T-helper 1 cell treated with Interleukin-12 subunit alpha and Interleukin-12 subunit beta and Interleukin-4 antibody, amounts not matched to agents 30 μg/mL and 1 μg/mL, for 36 hours (primary cell): ENCODE measurements at regions not wholly inside any gene's neighbourhood (a gene's known extent, or its start where the extent isn't known, plus 50 kb on each side); places are given as distances from the start of the nearest gene placed in this dataset.
"Not testable (repeated sequence)": the region's sequence is repeated elsewhere in the genome, so short reads cannot be mapped to it uniquely, and the experiment has no call there.

Experiments used
- H3K27ac Mint-ChIP-seq: one replicate; pipeline ENCODE4 v1.8.0; 2021; ENCODE audit warnings: mild to moderate bottlenecking, mixed read lengths
- H3K27me3 Mint-ChIP-seq: one replicate; pipeline ENCODE4 v1.8.0; 2021; ENCODE audit warnings: low read depth, mixed read lengths
- H3K36me3 Mint-ChIP-seq: one replicate; pipeline ENCODE4 v1.8.0; 2021; ENCODE audit warnings: low read depth, mixed read lengths
- H3K4me1 Mint-ChIP-seq: one replicate; pipeline ENCODE4 v1.8.0; 2021; ENCODE audit warnings: low read depth, mixed read lengths
- H3K4me3 Mint-ChIP-seq: one replicate; pipeline ENCODE4 v1.8.0; 2021; ENCODE audit warnings: mild to moderate bottlenecking, moderate library complexity, mixed read lengths
- H3K9me3 Mint-ChIP-seq: one replicate; pipeline ENCODE4 v1.8.0; 2021; ENCODE audit warnings: mixed read lengths

- Mint-ChIP-seq H3K4me3 (no peak overlapping the region), H3K27me3 (peaks cover 8% of the 10 kb centered on the region), H3K9me3 (no peaks in the 10 kb centered on the region), H3K36me3 (no peaks in the 10 kb centered on the region), H3K4me1 (peaks cover 2% of the 10 kb centered on the region), H3K27ac (no peak overlapping the region)
These were observed 225.1 kb upstream of the PRKX start for GRCh38 chrX:3938587-3938986.

GRCh38 chrX:3935196-3935595, 221.7 kb upstream of the PRKX start:
- not testable (repeated sequence) for H3K9me3 Mint-ChIP-seq

GRCh38 chrX:3920424-3921017, 207.1 kb upstream of the PRKX start:
- not testable (repeated sequence) for H3K27ac Mint-ChIP-seq, H3K4me1 Mint-ChIP-seq, H3K36me3 Mint-ChIP-seq, H3K9me3 Mint-ChIP-seq, H3K27me3 Mint-ChIP-seq, H3K4me3 Mint-ChIP-seq

More at GRCh38 chrX:3935196-3935595, 221.7 kb upstream of the PRKX start:
- not testable (repeated sequence) for H3K4me1 Mint-ChIP-seq, H3K27me3 Mint-ChIP-seq, H3K36me3 Mint-ChIP-seq, H3K4me3 Mint-ChIP-seq, H3K27ac Mint-ChIP-seq

GRCh38 chrX:3919668-3920423, 206.4 kb upstream of the PRKX start:
- H3K9me3 Mint-ChIP-seq, H3K36me3 Mint-ChIP-seq, H3K4me1 Mint-ChIP-seq, H3K4me3 Mint-ChIP-seq, H3K27ac Mint-ChIP-seq, H3K27me3 Mint-ChIP-seq: not testable (repeated sequence)

GRCh38 chrX:3914813-3915212, 201.4 kb upstream of the PRKX start:
- not testable (repeated sequence) for H3K9me3 Mint-ChIP-seq, H3K27ac Mint-ChIP-seq, H3K36me3 Mint-ChIP-seq, H3K4me3 Mint-ChIP-seq, H3K4me1 Mint-ChIP-seq, H3K27me3 Mint-ChIP-seq

GRCh38 chrX:3914059-3914458, 200.6 kb upstream of the PRKX start:
- not testable (repeated sequence) for H3K4me3 Mint-ChIP-seq, H3K36me3 Mint-ChIP-seq, H3K27ac Mint-ChIP-seq, H3K27me3 Mint-ChIP-seq, H3K9me3 Mint-ChIP-seq, H3K4me1 Mint-ChIP-seq

- H3K9me3 Mint-ChIP-seq, H3K27ac Mint-ChIP-seq, H3K4me3 Mint-ChIP-seq, H3K36me3 Mint-ChIP-seq, H3K4me1 Mint-ChIP-seq, H3K27me3 Mint-ChIP-seq: not testable (repeated sequence)
These were observed 197.6 kb upstream of the PRKX start for GRCh38 chrX:3911012-3911411.

GRCh38 chrX:3910611-3911010, 197.2 kb upstream of the PRKX start:
- not testable (repeated sequence) for H3K9me3 Mint-ChIP-seq, H3K27me3 Mint-ChIP-seq, H3K27ac Mint-ChIP-seq, H3K36me3 Mint-ChIP-seq, H3K4me3 Mint-ChIP-seq, H3K4me1 Mint-ChIP-seq

GRCh38 chrX:3905522-3906258, 192.2 kb upstream of the PRKX start:
- H3K4me3 Mint-ChIP-seq, H3K9me3 Mint-ChIP-seq: not testable (repeated sequence)

GRCh38 chrX:3902222-3902621, 188.8 kb upstream of the PRKX start:
- H3K4me1 Mint-ChIP-seq, H3K27ac Mint-ChIP-seq, H3K27me3 Mint-ChIP-seq, H3K9me3 Mint-ChIP-seq, H3K4me3 Mint-ChIP-seq, H3K36me3 Mint-ChIP-seq: not testable (repeated sequence)

More at GRCh38 chrX:3905522-3906258, 192.2 kb upstream of the PRKX start:
- H3K36me3 Mint-ChIP-seq, H3K27me3 Mint-ChIP-seq, H3K27ac Mint-ChIP-seq, H3K4me1 Mint-ChIP-seq: not testable (repeated sequence)

- not testable (repeated sequence) for H3K4me1 Mint-ChIP-seq, H3K4me3 Mint-ChIP-seq, H3K27ac Mint-ChIP-seq, H3K36me3 Mint-ChIP-seq, H3K9me3 Mint-ChIP-seq, H3K27me3 Mint-ChIP-seq
These were observed 183.3 kb upstream of the PRKX start for GRCh38 chrX:3896755-3897154.

- H3K36me3 Mint-ChIP-seq, H3K9me3 Mint-ChIP-seq, H3K27me3 Mint-ChIP-seq, H3K27ac Mint-ChIP-seq, H3K4me1 Mint-ChIP-seq, H3K4me3 Mint-ChIP-seq: not testable (repeated sequence)
These were observed 169.1 kb upstream of the PRKX start for GRCh38 chrX:3882553-3882920.

- not testable (repeated sequence) for H3K9me3 Mint-ChIP-seq, H3K36me3 Mint-ChIP-seq, H3K4me3 Mint-ChIP-seq, H3K4me1 Mint-ChIP-seq, H3K27ac Mint-ChIP-seq, H3K27me3 Mint-ChIP-seq
These were observed 168.6 kb upstream of the PRKX start for GRCh38 chrX:3881898-3882552.

GRCh38 chrX:3881255-3881895, 167.9 kb upstream of the PRKX start:
- not testable (repeated sequence) for H3K9me3 Mint-ChIP-seq, H3K36me3 Mint-ChIP-seq, H3K27me3 Mint-ChIP-seq, H3K4me3 Mint-ChIP-seq, H3K4me1 Mint-ChIP-seq, H3K27ac Mint-ChIP-seq

- not testable (repeated sequence) for H3K4me1 Mint-ChIP-seq, H3K36me3 Mint-ChIP-seq, H3K27me3 Mint-ChIP-seq, H3K9me3 Mint-ChIP-seq, H3K4me3 Mint-ChIP-seq, H3K27ac Mint-ChIP-seq
These were observed 162.9 kb upstream of the PRKX start for GRCh38 chrX:3876393-3876792.
